Neural cell (in vitro differentiated cells): ENCODE measurements at regions not wholly inside any gene's neighbourhood (a gene's known extent, or its start where the extent isn't known, plus 50 kb on each side); places are given as distances from the start of the nearest gene placed in this dataset.

Experiments
- CTCF ChIP-seq: fragments of 450-650 bp; IDR thresholded peaks from 2 replicates; pipeline ENCODE4 v1.5.1; 2014; ENCODE audit warnings: antibody characterized with exemption, mild to moderate bottlenecking, moderate library complexity; ENCODE audit not compliant: poor library complexity, severe bottlenecking
- EP300 ChIP-seq: fragments of 450-650 bp; conservative IDR thresholded peaks from 2 replicates; pipeline ENCODE4 v1.6.1; 2014; ENCODE audit warnings: antibody characterized with exemption, mild to moderate bottlenecking, moderate library complexity; ENCODE audit not compliant: poor library complexity, severe bottlenecking
- EZH2 ChIP-seq: fragments of 200-600, 300-800 bp; shearing (Covaris generic), sonication (generic); IDR thresholded peaks from 2 replicates; pipeline ENCODE4 v1.6.1; 2014; ENCODE audit warnings: antibody characterized with exemption, low read length, borderline replicate concordance, mild to moderate bottlenecking; ENCODE audit not compliant: insufficient read depth, poor library complexity, severe bottlenecking
- POLR2AphosphoS5 ChIP-seq: IDR thresholded peaks from 2 replicates; pipeline ENCODE4 v1.6.1; 2012
- RAD21 ChIP-seq: fragments of 450-650 bp; conservative IDR thresholded peaks from 2 replicates; pipeline ENCODE4 v1.6.1; 2014; ENCODE audit warnings: antibody characterized with exemption, mild to moderate bottlenecking, moderate library complexity
- TAF1 ChIP-seq: IDR thresholded peaks from 2 replicates; pipeline ENCODE4 v1.6.1; 2012; ENCODE audit warnings: low read depth

GRCh38 chr5:71912021-71912420 is 192.9 kb downstream of the CARTPT start:
- no peak for TF ChIP-seq EZH2
- no peak for TF ChIP-seq POLR2AphosphoS5
- TF ChIP-seq CTCF: no peak
- no peak for TF ChIP-seq TAF1
- no peak for TF ChIP-seq EP300
- TF ChIP-seq RAD21: no peak
